ENCODE measurements at regions not wholly inside any gene's neighbourhood (a gene's known extent, or its start where the extent isn't known, plus 50 kb on each side); places are given as distances from the start of the nearest gene placed in this dataset.

GRCh38 chr13:61692691-61693090, 277.0 kb upstream of the PCDH20 start:
- no peaks in the 10 kb centered on the region for H3K27me3 ChIP-seq (replicated peaks; ENCODE audit: insufficient read depth)
- no peaks in the 10 kb centered on the region for H3K4me1 ChIP-seq (replicated peaks)
- intact Hi-C loops (cut with DNase I), result no loop called here
- no peaks in the 10 kb centered on the region for H3K36me3 ChIP-seq
- no peak overlapping the region for H3K4me3 ChIP-seq
- TF ChIP-seq CTCF (IDR thresholded peaks at IDR 0.05), result no peak
- no peak for TF ChIP-seq POLR2A (IDR thresholded peaks at IDR 0.05)
- no peak for TF ChIP-seq POLR2AphosphoS5 (IDR thresholded peaks at IDR 0.05)
- DNase-seq (ENCODE audit: low spot score), result no peak
- no peaks in the 10 kb centered on the region for H3K9me3 ChIP-seq
- no peak overlapping the region for H3K27ac ChIP-seq

- WGBS, result 60% methylated on average over 2 of the region's 2 CpGs
- Histone ChIP-seq H3K4me1 (replicated peaks) (no peaks in the 10 kb centered on the region), H3K36me3 (no peaks in the 10 kb centered on the region), H3K27ac (no peak overlapping the region), H3K27me3 (replicated peaks; ENCODE audit: insufficient read depth) (no peaks in the 10 kb centered on the region), H3K4me3 (no peak overlapping the region), H3K9me3 (no peaks in the 10 kb centered on the region)
- no peak for DNase-seq (ENCODE audit: low spot score)
- intact Hi-C loops (cut with DNase I), result no loop called here
- TF ChIP-seq POLR2AphosphoS5 (IDR thresholded peaks at IDR 0.05), result no peak
- peak in 1 of 4 experiments; percentile 7 for TF ChIP-seq CTCF (IDR thresholded peaks at IDR 0.05)
These were observed 270.0 kb upstream of the PCDH20 start for GRCh38 chr13:61685682-61686012.

- Histone ChIP-seq H3K27ac (no peak overlapping the region), H3K4me3 (no peak overlapping the region), H3K4me1 (replicated peaks) (no peaks in the 10 kb centered on the region), H3K27me3 (replicated peaks; ENCODE audit: insufficient read depth) (no peaks in the 10 kb centered on the region), H3K36me3 (no peaks in the 10 kb centered on the region), H3K9me3 (no peaks in the 10 kb centered on the region)
- WGBS, result 83% methylated on average over 4 of the region's 4 CpGs
- DNase-seq (ENCODE audit: low spot score), result no peak
- TF ChIP-seq POLR2A (IDR thresholded peaks at IDR 0.05) (no peak), POLR2AphosphoS5 (IDR thresholded peaks at IDR 0.05) (no peak), CTCF (IDR thresholded peaks at IDR 0.05) (no peak)
- intact Hi-C loops (cut with DNase I), result no loop called here
These were observed 269.5 kb upstream of the PCDH20 start for GRCh38 chr13:61684976-61685681.

GRCh38 chr13:61672756-61673155, 257.1 kb upstream of the PCDH20 start:
- H3K4me3 ChIP-seq, result no peak overlapping the region
- no peaks in the 10 kb centered on the region for H3K4me1 ChIP-seq (replicated peaks)
- H3K27ac ChIP-seq, result no peak overlapping the region
- intact Hi-C loops (cut with DNase I), result no loop called here
- no peaks in the 10 kb centered on the region for H3K27me3 ChIP-seq (replicated peaks; ENCODE audit: insufficient read depth)
- WGBS, result 42% methylated on average over 4 of the region's 4 CpGs
- no peak for TF ChIP-seq POLR2A (IDR thresholded peaks at IDR 0.05)
- TF ChIP-seq CTCF (IDR thresholded peaks at IDR 0.05), result no peak
- TF ChIP-seq POLR2AphosphoS5 (IDR thresholded peaks at IDR 0.05), result no peak
- H3K36me3 ChIP-seq, result no peaks in the 10 kb centered on the region
- DNase-seq (ENCODE audit: low spot score), result no peak
- no peaks in the 10 kb centered on the region for H3K9me3 ChIP-seq

GRCh38 chr13:61670384-61671161, 254.9 kb upstream of the PCDH20 start:
- H3K4me3 ChIP-seq, result no peak overlapping the region
- TF ChIP-seq POLR2AphosphoS5 (IDR thresholded peaks at IDR 0.05) (no peak), CTCF (IDR thresholded peaks at IDR 0.05) (no peak), POLR2A (IDR thresholded peaks at IDR 0.05) (no peak)
- no peaks in the 10 kb centered on the region for H3K9me3 ChIP-seq
- H3K27me3 ChIP-seq (replicated peaks; ENCODE audit: insufficient read depth), result no peaks in the 10 kb centered on the region
- WGBS, result 88% methylated on average over 19 of the region's 19 CpGs
- DNase-seq (ENCODE audit: low spot score), result no peak
- intact Hi-C loops (cut with DNase I), result no loop called here
- H3K36me3 ChIP-seq, result no peaks in the 10 kb centered on the region
- H3K27ac ChIP-seq, result no peak overlapping the region
- no peaks in the 10 kb centered on the region for H3K4me1 ChIP-seq (replicated peaks)

Measured in prostate gland (tissue), 2 donors.